HepG2 (cell line): ENCODE measurements at regions not wholly inside any gene's neighbourhood (a gene's known extent, or its start where the extent isn't known, plus 50 kb on each side); places are given as distances from the start of the nearest gene placed in this dataset.

Experiments
- ATAC-seq: fragments of 200-7000 bp; cut with Tn5 transposase; 3 replicates; pipeline ENCODE4 v1.9.1; 2020; ENCODE audit warnings: mild to moderate bottlenecking, moderate library complexity
- BruUV-seq: library from RNA; stranded (reverse); fragments of 400-500 nt; replicated peaks from 2 replicates; lab custom pipeline; 2021; lab: Mats Ljungman, UMichigan
- CTCF ChIA-PET: fragments of 300-600 bp; formaldehyde crosslinking; extraction: SDS; loops from one replicate; lab custom pipeline; 2021; ENCODE audit warnings: low total read pairs, inconsistent platforms, low intra/inter-chr PET ratio; lab: Yijun Ruan, JAX
- POLR2A ChIA-PET: fragments of 350-600 bp; sonication (Branson Sonifier 250); formaldehyde crosslinking; loops from one replicate; lab custom pipeline; 2020; ENCODE audit warnings: antibody characterized with exemption, inconsistent platforms; lab: Yijun Ruan, JAX
- DNase-seq: peaks from one replicate; pipeline ENCODE4 v3.0.0-alpha.2; 2015; ENCODE audit warnings: low spot score
- FAIRE-seq: peaks from 3 replicates; lab custom pipeline; 2011; peaks lifted over from hg19 to GRCh38; lab: Jason Lieb, UNC
- H2AFZ ChIP-seq: one replicate; pipeline ENCODE4 v1.6.1; 2011; ENCODE audit warnings: low read length, inconsistent platforms
- H3K27ac ChIP-seq: fragments of 300-600 bp; 3 replicates; pipeline ENCODE4 v1.8.0; 2011; ENCODE audit warnings: mixed run types, mild to moderate bottlenecking, mixed read lengths, low read length, inconsistent platforms; ENCODE audit not compliant: insufficient read depth; ENCODE audit errors: extremely low read length
- H3K27me3 ChIP-seq, 2 experiments: fragments of 200-600 bp in 1 of 2; 2 replicates in 1 of 2; 3 replicates in 1 of 2; pipeline versions ENCODE4 v1.6.0 to v1.8.0; 2011; ENCODE audit warnings: low read length in 2 of 2, mild to moderate bottlenecking in 2 of 2, moderate library complexity in 2 of 2, inconsistent platforms in 1 of 2; ENCODE audit not compliant: insufficient read depth in 2 of 2, control insufficient read depth in 1 of 2
- H3K36me3 ChIP-seq, 2 experiments: fragments of 200-600 bp in 1 of 2; replicated peaks in 1 of 2; 2 replicates in 1 of 2; 3 replicates in 1 of 2; pipeline versions ENCODE4 v1.5.1 to v1.8.0; 2011; ENCODE audit warnings: low read length in 2 of 2, inconsistent platforms in 1 of 2; ENCODE audit not compliant: insufficient read depth in 2 of 2, control insufficient read depth in 1 of 2
- H3K4me1 ChIP-seq: 2 replicates; pipeline ENCODE4 v1.5.1; 2012; ENCODE audit warnings: low read length, inconsistent platforms; ENCODE audit not compliant: insufficient read depth
- H3K4me2 ChIP-seq: 2 replicates; pipeline ENCODE4 v1.6.0; 2011; ENCODE audit warnings: low read depth, low read length, inconsistent platforms
- H3K4me3 ChIP-seq, 3 experiments: fragments of 200-600 bp in 1 of 3; sonication (generic), shearing (Covaris generic) in 1 of 3; replicated peaks in 1 of 3; 2 replicates each; pipeline ENCODE4 v1.5.1; 2011 to 2016; ENCODE audit warnings: low read length in 3 of 3, inconsistent platforms in 2 of 3, low read depth in 2 of 3, mild to moderate bottlenecking in 2 of 3, control low read depth in 1 of 3, mixed read lengths in 1 of 3; ENCODE audit not compliant: insufficient read depth in 1 of 3
- H3K79me2 ChIP-seq: one replicate; pipeline ENCODE4 v1.6.1; 2011; ENCODE audit warnings: low read length, inconsistent platforms; ENCODE audit not compliant: insufficient read depth
- H3K9ac ChIP-seq: 2 replicates; pipeline ENCODE4 v1.6.0; 2011; ENCODE audit warnings: mild to moderate bottlenecking, low read depth, low read length, inconsistent platforms; ENCODE audit not compliant: insufficient read depth
- H3K9me3 ChIP-seq: 2 replicates; pipeline ENCODE4 v1.5.1; 2012; ENCODE audit warnings: mild to moderate bottlenecking, low read length
- H4K20me1 ChIP-seq: 2 replicates; pipeline ENCODE4 v1.6.0; 2011; ENCODE audit warnings: inconsistent platforms, mild to moderate bottlenecking, low read length, moderate library complexity; ENCODE audit not compliant: insufficient read depth
- ATAD3A ChIP-seq: sonication (generic); formaldehyde crosslinking; IDR thresholded peaks from 2 replicates; pipeline ENCODE4 v1.4.0; 2020; ENCODE audit warnings: missing genetic modification reagents
- BRCA1 ChIP-seq: sonication (generic); formaldehyde crosslinking; IDR thresholded peaks from 2 replicates; pipeline ENCODE4 v1.4.0; 2020; ENCODE audit warnings: missing genetic modification reagents
- FLYWCH1 ChIP-seq: sonication (generic); formaldehyde crosslinking; IDR thresholded peaks from 2 replicates; pipeline ENCODE4 v1.8.1; 2023; ENCODE audit warnings: mild to moderate bottlenecking, missing genetic modification reagents
- FOXK1 ChIP-seq: sonication (generic); formaldehyde crosslinking; IDR thresholded peaks from 2 replicates; pipeline ENCODE4 v1.4.0; 2020; ENCODE audit warnings: low read depth, missing genetic modification reagents, borderline replicate concordance
- KAT2B ChIP-seq: fragments of 150-350 bp; IDR thresholded peaks from 2 replicates; pipeline ENCODE4 v1.6.1; 2014; ENCODE audit warnings: low read depth, low read length, borderline replicate concordance
- KDM3A ChIP-seq: IDR thresholded peaks from 2 replicates; pipeline ENCODE4 v1.6.1; 2018; ENCODE audit warnings: low read depth, missing compliant biosample characterization
- NFE2L1 ChIP-seq: sonication (generic); formaldehyde crosslinking; IDR thresholded peaks from 2 replicates; pipeline ENCODE4 v1.4.0; 2020; ENCODE audit warnings: missing genetic modification reagents, mild to moderate bottlenecking, borderline replicate concordance
- PAXIP1 ChIP-seq: sonication (generic); formaldehyde crosslinking; conservative IDR thresholded peaks from 2 replicates; pipeline ENCODE4 v1.4.0; 2020; ENCODE audit warnings: mild to moderate bottlenecking, missing genetic modification reagents, moderate library complexity
- PCBP2 ChIP-seq: fragments of 200-400 bp; formaldehyde crosslinking; optimal IDR thresholded peaks from 2 replicates; pipeline ENCODE3; 2018; ENCODE audit warnings: low read length, low read depth; ENCODE audit not compliant: poor library complexity, severe bottlenecking
- ZBTB25 ChIP-seq: IDR thresholded peaks from 2 replicates; pipeline ENCODE4 v1.6.1; 2018; ENCODE audit warnings: missing genetic modification reagents
- ZNF562 ChIP-seq: sonication (generic); formaldehyde crosslinking; IDR thresholded peaks from 2 replicates; pipeline ENCODE4 v1.8.0; 2022; ENCODE audit warnings: missing genetic modification reagents, borderline replicate concordance
- ZNF572 ChIP-seq: sonication (generic); formaldehyde crosslinking; IDR thresholded peaks from 2 replicates; pipeline ENCODE4 v1.5.1; 2020; ENCODE audit warnings: mild to moderate bottlenecking, missing genetic modification reagents
- ZNF691 ChIP-seq: sonication (generic); formaldehyde crosslinking; IDR thresholded peaks from 2 replicates; pipeline ENCODE4 v1.4.0; 2020; ENCODE audit warnings: missing genetic modification reagents, low read depth, mild to moderate bottlenecking, borderline replicate concordance
- ZNF7 ChIP-seq: IDR thresholded peaks from 2 replicates; pipeline ENCODE4 v1.6.1; 2016; ENCODE audit warnings: missing biosample characterization, missing genetic modification reagents
- WGBS: methylation state at CpG from one replicate; pipeline ENCODE4 v1.1.6; 2017; ENCODE audit warnings: low lambda C conversion rate; 5-methylcytosine and 5-hydroxymethylcytosine counted together
- in situ Hi-C: cut with HindIII; loops from 2 replicates; pipeline ENCODE4 v1.10.0; 2017; ENCODE audit warnings: low pct_unique_long_range_greater_than_20kb; ENCODE audit not compliant: extremely low pct_ligation_motif_present
- intact Hi-C: fragments of 100-400 bp; cut with micrococcal nuclease; formaldehyde crosslinking; loops from one replicate; pipeline ENCODE4 v1.10.0; 2022; ENCODE audit not compliant: unreplicated experiment

- no peak overlapping the region for H2AFZ ChIP-seq
- H3K4me1 ChIP-seq: no peaks in the 10 kb centered on the region
- in situ Hi-C loops: no loop called here
- peaks cover 0 to 1% of the 10 kb centered on the region in 2 experiments; a peak in 1 of 5 replicates for H3K27me3 ChIP-seq
- no TSS peak for BruUV-seq
- ChIA-PET POLR2A (no interaction called here), CTCF (no interaction called here)
- FAIRE-seq (no peak), DNase-seq (no peak), ATAC-seq (no peak)
- H3K36me3 ChIP-seq: no peaks in the 10 kb centered on the region
- H3K9me3 ChIP-seq: peaks cover 12% of the 10 kb centered on the region
- no peak overlapping the region for H3K4me2 ChIP-seq
- H3K4me3 ChIP-seq: no peak overlapping the region
- no peaks in the 10 kb centered on the region for H3K79me2 ChIP-seq
- intact Hi-C loops: no loop called here
- whole genome bisulfite sequencing: under 1% methylated on average over 5 of the region's 5 CpGs
- H3K27ac ChIP-seq: no peak overlapping the region
- TF ChIP-seq FLYWCH1 (CRISPR knock-in tag): no peak
- no peak for TF ChIP-seq ZNF562 (CRISPR knock-in tag)
- no peak for TF ChIP-seq ZNF572 (CRISPR knock-in tag)
- no peak for TF ChIP-seq NFE2L1 (CRISPR knock-in tag)
- no peak for TF ChIP-seq BRCA1 (CRISPR knock-in tag)
- no peak for TF ChIP-seq ZNF7 (CRISPR knock-in tag)
- TF ChIP-seq KAT2B: no peak
- TF ChIP-seq KDM3A (CRISPR knock-in tag): no peak
- TF ChIP-seq ZBTB25 (CRISPR knock-in tag): no peak
- no peak for TF ChIP-seq FOXK1 (CRISPR knock-in tag)
- no peak for TF ChIP-seq ZNF691
- no peak for TF ChIP-seq PCBP2
- no peak for TF ChIP-seq PAXIP1 (CRISPR knock-in tag)
- TF ChIP-seq ATAD3A (CRISPR knock-in tag): no peak
- H4K20me1 ChIP-seq: no peaks in the 10 kb centered on the region
- H3K9ac ChIP-seq: no peak overlapping the region
Measured at GRCh38 chr22:26937213-26937612, 279.8 kb downstream of the MIAT start.
